ENCODE measurements at regions not wholly inside any gene's neighbourhood (a gene's known extent, or its start where the extent isn't known, plus 50 kb on each side); places are given as distances from the start of the nearest gene placed in this dataset.

DNA sequence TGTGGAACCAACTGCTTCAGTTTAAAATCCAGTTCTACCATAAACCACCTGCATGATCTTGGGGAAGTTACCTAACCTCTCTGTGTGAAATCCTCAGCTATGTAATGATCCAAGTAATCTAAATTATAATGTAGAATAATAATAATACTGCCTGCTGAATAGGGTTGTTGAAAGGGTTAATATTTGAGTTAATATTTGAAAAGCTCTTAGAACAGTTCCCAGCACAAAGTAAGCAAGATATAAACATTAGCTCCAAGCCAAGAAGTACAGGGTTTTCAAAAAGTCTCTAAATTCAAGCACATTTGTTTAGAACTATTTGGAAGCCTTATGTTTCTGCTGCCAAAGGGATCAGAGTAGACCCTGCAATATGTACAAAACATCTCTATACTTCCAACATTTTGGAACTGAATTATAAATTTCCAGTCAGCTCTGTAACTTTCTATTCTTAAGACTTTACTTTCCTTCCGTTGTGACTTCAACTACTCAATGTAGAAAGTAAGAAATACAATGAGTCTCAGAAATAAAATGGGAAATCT lies 76.7 kb upstream of the FAM9C start:
- Mint-ChIP-seq H3K27ac (no peak overlapping the region), H3K9me3 (ENCODE audit: insufficient read depth) (peaks cover 2% of the 10 kb centered on the region), H3K4me1 (peaks cover 17% of the 10 kb centered on the region), H3K27me3 (no peaks in the 10 kb centered on the region), H3K4me3 (no peak overlapping the region)
- Histone ChIP-seq H2AFZ (ENCODE audit: insufficient read depth, low read depth, low read length, poor library complexity, severe bottlenecking) (no peak overlapping the region), H4K20me1 (ENCODE audit: control insufficient read depth, insufficient read depth, low read length, poor library complexity, severe bottlenecking) (no peaks in the 10 kb centered on the region), H3K9me3 (ENCODE audit: control extremely low read depth in 1 of 3, control insufficient read depth in 2 of 3, insufficient read depth in 1 of 3, low read length in 2 of 3) (no peaks in the 10 kb centered on the region), H3K36me3 (replicated peaks in 1 of 2; ENCODE audit: control extremely low read depth in 1 of 2, control insufficient read depth in 1 of 2, extremely low read depth in 1 of 2, insufficient read depth in 2 of 2, low read length in 1 of 2) (no peaks in the 10 kb centered on the region), H3K79me2 (ENCODE audit: control insufficient read depth, insufficient read depth, low read length) (no peaks in the 10 kb centered on the region), H3K4me2 (replicated peaks; ENCODE audit: low read depth, low read length, poor library complexity, severe bottlenecking) (no peak overlapping the region), H3K9ac (ENCODE audit: low read length) (no peak overlapping the region), H3K27me3 (replicated peaks in 1 of 4; ENCODE audit: control extremely low read depth in 1 of 4, control insufficient read depth in 3 of 4, insufficient read depth in 4 of 4, low read length in 3 of 4) (no peaks in the 10 kb centered on the region), H3K4me1 (ENCODE audit: control insufficient read depth in 2 of 2, insufficient read depth in 2 of 2, low read length in 2 of 2) (peaks cover 7 to 9% of the 10 kb centered on the region in 2 donors), H3K4me3 (ENCODE audit: control extremely low read depth in 1 of 5, extremely low read depth in 1 of 5, insufficient read depth in 1 of 5, low read depth in 2 of 5, low read length in 4 of 5) (no peak overlapping the region), H3K27ac (ENCODE audit: low read length in 2 of 2) (no peak overlapping the region)
- TF ChIP-seq, protein P1, sequence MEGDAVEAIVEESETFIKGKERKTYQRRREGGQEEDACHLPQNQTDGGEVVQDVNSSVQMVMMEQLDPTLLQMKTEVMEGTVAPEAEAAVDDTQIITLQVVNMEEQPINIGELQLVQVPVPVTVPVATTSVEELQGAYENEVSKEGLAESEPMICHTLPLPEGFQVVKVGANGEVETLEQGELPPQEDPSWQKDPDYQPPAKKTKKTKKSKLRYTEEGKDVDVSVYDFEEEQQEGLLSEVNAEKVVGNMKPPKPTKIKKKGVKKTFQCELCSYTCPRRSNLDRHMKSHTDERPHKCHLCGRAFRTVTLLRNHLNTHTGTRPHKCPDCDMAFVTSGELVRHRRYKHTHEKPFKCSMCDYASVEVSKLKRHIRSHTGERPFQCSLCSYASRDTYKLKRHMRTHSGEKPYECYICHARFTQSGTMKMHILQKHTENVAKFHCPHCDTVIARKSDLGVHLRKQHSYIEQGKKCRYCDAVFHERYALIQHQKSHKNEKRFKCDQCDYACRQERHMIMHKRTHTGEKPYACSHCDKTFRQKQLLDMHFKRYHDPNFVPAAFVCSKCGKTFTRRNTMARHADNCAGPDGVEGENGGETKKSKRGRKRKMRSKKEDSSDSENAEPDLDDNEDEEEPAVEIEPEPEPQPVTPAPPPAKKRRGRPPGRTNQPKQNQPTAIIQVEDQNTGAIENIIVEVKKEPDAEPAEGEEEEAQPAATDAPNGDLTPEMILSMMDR (IDR thresholded peaks at IDR 0.05), result no peak
- no peak for TF ChIP-seq EZH2 (IDR thresholded peaks at IDR 0.05; ENCODE audit: borderline replicate concordance, insufficient read depth, low read depth, low read length, poor library complexity, severe bottlenecking)
- ATAC-seq (ENCODE audit: low read depth) (no peak), DNase-seq (no peak)
- intact Hi-C loops (cut with micrococcal nuclease), result no loop called here
- WGBS (ENCODE audit: insufficient coverage), result no CpG with 5 or more reads among the region's 1 CpG
- CTCF ChIA-PET, result interaction anchor here (0.8 to 1.0 kb wide), 2 partner anchors 119 to 174 kb away, joined by 3 to 5 read pairs; no protein-coding TSS in a partner anchor
- POLR2A ChIA-PET, result no interaction called here

DNA sequence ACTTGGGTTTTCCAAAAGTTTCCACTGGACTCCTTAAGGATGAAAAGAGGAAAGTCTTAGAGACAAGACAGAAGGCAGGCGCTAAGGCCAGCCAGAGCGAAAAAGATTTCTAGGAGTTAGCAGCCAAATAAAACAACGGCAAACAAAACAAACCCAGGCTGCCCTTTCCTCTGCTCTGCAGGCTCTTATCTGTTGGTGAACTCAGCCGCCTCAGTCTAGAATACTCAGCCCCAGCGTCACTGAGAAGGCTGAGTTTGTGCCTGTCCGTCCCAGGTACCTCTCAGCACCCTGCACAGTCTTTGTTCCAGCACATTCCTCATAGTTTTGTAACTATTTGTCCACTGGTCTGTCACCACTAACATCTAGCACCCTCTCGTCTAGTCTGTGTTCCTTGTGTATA lies 75.6 kb upstream of the FAM9C start:
- Histone ChIP-seq H3K27ac (ENCODE audit: low read length in 2 of 2) (no peak overlapping the region), H3K4me3 (ENCODE audit: control extremely low read depth in 1 of 5, extremely low read depth in 1 of 5, insufficient read depth in 1 of 5, low read depth in 2 of 5, low read length in 4 of 5) (no peak overlapping the region), H4K20me1 (ENCODE audit: control insufficient read depth, insufficient read depth, low read length, poor library complexity, severe bottlenecking) (no peaks in the 10 kb centered on the region), H2AFZ (ENCODE audit: insufficient read depth, low read depth, low read length, poor library complexity, severe bottlenecking) (no peak overlapping the region), H3K9ac (ENCODE audit: low read length) (no peak overlapping the region), H3K36me3 (replicated peaks in 1 of 2; ENCODE audit: control extremely low read depth in 1 of 2, control insufficient read depth in 1 of 2, extremely low read depth in 1 of 2, insufficient read depth in 2 of 2, low read length in 1 of 2) (no peaks in the 10 kb centered on the region), H3K79me2 (ENCODE audit: control insufficient read depth, insufficient read depth, low read length) (no peaks in the 10 kb centered on the region), H3K9me3 (ENCODE audit: control extremely low read depth in 1 of 3, control insufficient read depth in 2 of 3, insufficient read depth in 1 of 3, low read length in 2 of 3) (no peaks in the 10 kb centered on the region), H3K4me2 (replicated peaks; ENCODE audit: low read depth, low read length, poor library complexity, severe bottlenecking) (no peak overlapping the region), H3K27me3 (replicated peaks in 1 of 4; ENCODE audit: control extremely low read depth in 1 of 4, control insufficient read depth in 3 of 4, insufficient read depth in 4 of 4, low read length in 3 of 4) (no peaks in the 10 kb centered on the region), H3K4me1 (ENCODE audit: control insufficient read depth in 2 of 2, insufficient read depth in 2 of 2, low read length in 2 of 2) (peaks cover 7 to 9% of the 10 kb centered on the region in 2 donors)
- 100% methylated on average over 2 of the region's 7 CpGs for WGBS (ENCODE audit: insufficient coverage)
- peaks cover 17% of the 10 kb centered on the region for H3K4me1 Mint-ChIP-seq
- ChIA-PET POLR2A (interaction anchor here (0.6 kb wide), 1 partner anchor 50 kb away, joined by 7 read pairs; no protein-coding TSS in a partner anchor), CTCF (no interaction called here)
- intact Hi-C loops (cut with micrococcal nuclease), result no loop called here
- H3K4me3 Mint-ChIP-seq, result no peak overlapping the region
- H3K27me3 Mint-ChIP-seq, result no peaks in the 10 kb centered on the region
- ATAC-seq (ENCODE audit: low read depth) (no peak), DNase-seq (no peak)
- no peak overlapping the region for H3K27ac Mint-ChIP-seq
- H3K9me3 Mint-ChIP-seq (ENCODE audit: insufficient read depth), result peaks cover 2% of the 10 kb centered on the region
- TF ChIP-seq EZH2 (IDR thresholded peaks at IDR 0.05; ENCODE audit: borderline replicate concordance, insufficient read depth, low read depth, low read length, poor library complexity, severe bottlenecking), result no peak
- TF ChIP-seq, protein P1 (IDR thresholded peaks at IDR 0.05), result no peak

All from B cell (primary cell).